ENCODE measurements at regions not wholly inside any gene's neighbourhood (a gene's known extent, or its start where the extent isn't known, plus 50 kb on each side); places are given as distances from the start of the nearest gene placed in this dataset.

- no peak for DNase-seq (ENCODE audit: low read depth)
These were observed 1052.8 kb downstream of the TTLL7 start for GRCh38 chr1:82946096-82946605.

GRCh38 chr1:82944822-82945221, 1054.1 kb downstream of the TTLL7 start:
- DNase-seq (ENCODE audit: low read depth) = no peak

GRCh38 chr1:82934074-82934473, 1064.9 kb downstream of the TTLL7 start:
- no peak for DNase-seq (ENCODE audit: low read depth)

- no peak for DNase-seq (ENCODE audit: low read depth)
These were observed 1066.2 kb downstream of the TTLL7 start for GRCh38 chr1:82932727-82933126.

GRCh38 chr1:82932207-82932606, 1066.7 kb downstream of the TTLL7 start:
- no peak for DNase-seq (ENCODE audit: low read depth)

- DNase-seq (ENCODE audit: low read depth) = no peak
These were observed 1067.9 kb downstream of the TTLL7 start for GRCh38 chr1:82931006-82931405.

- no peak for DNase-seq (ENCODE audit: low read depth)
These were observed 1071.2 kb downstream of the TTLL7 start for GRCh38 chr1:82927753-82928152.

GRCh38 chr1:82924666-82925065, 1074.3 kb downstream of the TTLL7 start:
- no peak for DNase-seq (ENCODE audit: low read depth)

GRCh38 chr1:82923931-82924330, 1075.0 kb downstream of the TTLL7 start:
- no peak for DNase-seq (ENCODE audit: low read depth)

GRCh38 chr1:82921759-82922158, 1077.2 kb downstream of the TTLL7 start:
- no peak for DNase-seq (ENCODE audit: low read depth)

- DNase-seq (ENCODE audit: low read depth) = peak; percentile 1
These were observed 1078.3 kb downstream of the TTLL7 start for GRCh38 chr1:82920418-82921248.

- DNase-seq (ENCODE audit: low read depth) = no peak
These were observed 1079.1 kb downstream of the TTLL7 start for GRCh38 chr1:82919837-82920236.

GRCh38 chr1:82907313-82907712, 1091.6 kb downstream of the TTLL7 start:
- DNase-seq (ENCODE audit: low read depth) = no peak

GRCh38 chr1:82903626-82904025, 1095.3 kb downstream of the TTLL7 start:
- no peak for DNase-seq (ENCODE audit: low read depth)

- no peak for DNase-seq (ENCODE audit: low read depth)
These were observed 1097.4 kb downstream of the TTLL7 start for GRCh38 chr1:82901561-82901960.

- DNase-seq (ENCODE audit: low read depth) = no peak
These were observed 1097.8 kb downstream of the TTLL7 start for GRCh38 chr1:82901118-82901517.

GRCh38 chr1:82899017-82899416, 1098.3 kb downstream of the ADGRL2 start:
- no peak for DNase-seq (ENCODE audit: low read depth)

GRCh38 chr1:82897549-82897948, 1096.8 kb downstream of the ADGRL2 start:
- DNase-seq (ENCODE audit: low read depth) = no peak

GRCh38 chr1:82896036-82896435, 1095.3 kb downstream of the ADGRL2 start:
- no peak for DNase-seq (ENCODE audit: low read depth)

GRCh38 chr1:82894635-82895034, 1093.9 kb downstream of the ADGRL2 start:
- DNase-seq (ENCODE audit: low read depth) = no peak

GRCh38 chr1:82893712-82894470, 1093.2 kb downstream of the ADGRL2 start:
- DNase-seq (ENCODE audit: low read depth) = no peak

GRCh38 chr1:82880506-82880905, 1079.8 kb downstream of the ADGRL2 start:
- no peak for DNase-seq (ENCODE audit: low read depth)

GRCh38 chr1:82879701-82880305, 1079.1 kb downstream of the ADGRL2 start:
- no peak for DNase-seq (ENCODE audit: low read depth)
